ENCODE measurements at regions not wholly inside any gene's neighbourhood (a gene's known extent, or its start where the extent isn't known, plus 50 kb on each side); places are given as distances from the start of the nearest gene placed in this dataset.

GRCh38 chr2:64842030-64842429 lies 147.2 kb upstream of the SLC1A4 start:
- peaks cover 8 to 11% (median 11%) of the 10 kb centered on the region in 3 donors for H3K4me1 Mint-ChIP-seq
- H3K27ac Mint-ChIP-seq: no peak overlapping the region
- no peak overlapping the region for H3K4me3 Mint-ChIP-seq
- Histone ChIP-seq H3K4me3 (ENCODE audit: control insufficient read depth in 1 of 2, extremely low read depth in 1 of 2, low read length in 1 of 2) (no peak overlapping the region), H3K9me3 (no peaks in the 10 kb centered on the region), H3K4me1 (ENCODE audit: control insufficient read depth in 1 of 2, extremely low read depth in 1 of 2, insufficient read depth in 2 of 2, low read length in 2 of 2) (peaks cover 4% of the 10 kb centered on the region in 2 experiments), H3K27me3 (replicated peaks in 1 of 2; ENCODE audit: control insufficient read depth in 2 of 2, extremely low read depth in 1 of 2, insufficient read depth in 2 of 2, low read length in 1 of 2) (no peaks in the 10 kb centered on the region), H3K27ac (ENCODE audit: low read length) (no peak overlapping the region), H3K36me3 (ENCODE audit: control insufficient read depth in 2 of 2, extremely low read depth in 1 of 2, insufficient read depth in 1 of 2, low read length in 1 of 2) (no peaks in the 10 kb centered on the region)
- 100% methylated on average over 1 of the region's 5 CpGs for WGBS (ENCODE audit: insufficient coverage)
- POLR2A ChIA-PET: no interaction called here
- CTCF ChIA-PET: interaction anchor here (0.5 to 0.6 kb wide), 2 partner anchors 277 to 386 kb away, joined by 4 to 9 read pairs; no protein-coding TSS in a partner anchor
- H3K36me3 Mint-ChIP-seq: no peaks in the 10 kb centered on the region
- ATAC-seq (replicated peaks in 1 of 4) (no peak), DNase-seq (no peak)
- no peaks in the 10 kb centered on the region for H3K9me3 Mint-ChIP-seq
- peaks cover 0 to 2% of the 10 kb centered on the region in 2 donors for H3K27me3 Mint-ChIP-seq

- no CpG with 5 or more reads among the region's 2 CpGs for WGBS (ENCODE audit: insufficient coverage)
- H3K9me3 ChIP-seq: no peaks in the 10 kb centered on the region
- CTCF ChIA-PET: no interaction called here
- no peaks in the 10 kb centered on the region for H3K36me3 ChIP-seq (ENCODE audit: control insufficient read depth in 2 of 2, extremely low read depth in 1 of 2, insufficient read depth in 1 of 2, low read length in 1 of 2)
- Mint-ChIP-seq H3K4me3 (no peak overlapping the region), H3K9me3 (no peaks in the 10 kb centered on the region), H3K27ac (no peak overlapping the region), H3K36me3 (no peaks in the 10 kb centered on the region), H3K4me1 (peaks cover 6 to 11% (median 7%) of the 10 kb centered on the region in 3 donors), H3K27me3 (no peaks in the 10 kb centered on the region)
- H3K27me3 ChIP-seq (replicated peaks in 1 of 2; ENCODE audit: control insufficient read depth in 2 of 2, extremely low read depth in 1 of 2, insufficient read depth in 2 of 2, low read length in 1 of 2): no peaks in the 10 kb centered on the region
- no peak for ATAC-seq (replicated peaks in 1 of 4)
- peaks cover 0 to 4% of the 10 kb centered on the region in 2 experiments for H3K4me1 ChIP-seq (ENCODE audit: control insufficient read depth in 1 of 2, extremely low read depth in 1 of 2, insufficient read depth in 2 of 2, low read length in 2 of 2)
- H3K4me3 ChIP-seq (ENCODE audit: control insufficient read depth in 1 of 2, extremely low read depth in 1 of 2, low read length in 1 of 2): no peak overlapping the region
- POLR2A ChIA-PET: no interaction called here
- no peak for DNase-seq
- H3K27ac ChIP-seq (ENCODE audit: low read length): no peak overlapping the region
Observed at GRCh38 chr2:64844087-64844486, 145.1 kb upstream of the SLC1A4 start.

- Mint-ChIP-seq H3K27ac (no peak overlapping the region), H3K27me3 (no peaks in the 10 kb centered on the region), H3K9me3 (no peaks in the 10 kb centered on the region), H3K4me3 (no peak overlapping the region), H3K36me3 (no peaks in the 10 kb centered on the region), H3K4me1 (peaks cover 0 to 3% (median 2%) of the 10 kb centered on the region in 3 donors)
- H3K9me3 ChIP-seq: no peaks in the 10 kb centered on the region
- H3K27ac ChIP-seq (ENCODE audit: low read length): no peak overlapping the region
- ATAC-seq (replicated peaks in 1 of 4) (no peak), DNase-seq (no peak)
- no peak overlapping the region for H3K4me3 ChIP-seq (ENCODE audit: control insufficient read depth in 1 of 2, extremely low read depth in 1 of 2, low read length in 1 of 2)
- H3K27me3 ChIP-seq (replicated peaks in 1 of 2; ENCODE audit: control insufficient read depth in 2 of 2, extremely low read depth in 1 of 2, insufficient read depth in 2 of 2, low read length in 1 of 2): no peaks in the 10 kb centered on the region
- ChIA-PET POLR2A (no interaction called here), CTCF (interaction anchor here in 1 of 2 donors (0.6 kb wide), 1 partner anchor 15 kb away, joined by 7 read pairs; no protein-coding TSS in a partner anchor)
- H3K4me1 ChIP-seq (ENCODE audit: control insufficient read depth in 1 of 2, extremely low read depth in 1 of 2, insufficient read depth in 2 of 2, low read length in 2 of 2): no peaks in the 10 kb centered on the region
- H3K36me3 ChIP-seq (ENCODE audit: control insufficient read depth in 2 of 2, extremely low read depth in 1 of 2, insufficient read depth in 1 of 2, low read length in 1 of 2): no peaks in the 10 kb centered on the region
- 71% methylated on average over 2 of the region's 2 CpGs for WGBS (ENCODE audit: insufficient coverage)
Observed at GRCh38 chr2:64845273-64845905, 143.8 kb upstream of the SLC1A4 start.

- Histone ChIP-seq H3K4me3 (ENCODE audit: control insufficient read depth in 1 of 2, extremely low read depth in 1 of 2, low read length in 1 of 2) (no peak overlapping the region), H3K4me1 (ENCODE audit: control insufficient read depth in 1 of 2, extremely low read depth in 1 of 2, insufficient read depth in 2 of 2, low read length in 2 of 2) (no peaks in the 10 kb centered on the region), H3K36me3 (ENCODE audit: control insufficient read depth in 2 of 2, extremely low read depth in 1 of 2, insufficient read depth in 1 of 2, low read length in 1 of 2) (no peaks in the 10 kb centered on the region), H3K27me3 (replicated peaks in 1 of 2; ENCODE audit: control insufficient read depth in 2 of 2, extremely low read depth in 1 of 2, insufficient read depth in 2 of 2, low read length in 1 of 2) (no peaks in the 10 kb centered on the region), H3K9me3 (no peaks in the 10 kb centered on the region), H3K27ac (ENCODE audit: low read length) (no peak overlapping the region)
- Mint-ChIP-seq H3K4me3 (no peak overlapping the region), H3K9me3 (no peaks in the 10 kb centered on the region), H3K27me3 (no peaks in the 10 kb centered on the region), H3K4me1 (no peaks in the 10 kb centered on the region), H3K27ac (no peak overlapping the region), H3K36me3 (no peaks in the 10 kb centered on the region)
- CTCF ChIA-PET: no interaction called here
- no CpG with 5 or more reads among the region's 3 CpGs for WGBS (ENCODE audit: insufficient coverage)
- POLR2A ChIA-PET: no interaction called here
- ATAC-seq (replicated peaks in 1 of 4): no peak
- DNase-seq: no peak
Observed at GRCh38 chr2:64846177-64846576, 143.0 kb upstream of the SLC1A4 start.

GRCh38 chr2:64847930-64848329 lies 141.3 kb upstream of the SLC1A4 start:
- H3K4me3 Mint-ChIP-seq: no peak overlapping the region
- H3K9me3 Mint-ChIP-seq: no peaks in the 10 kb centered on the region
- Histone ChIP-seq H3K27me3 (replicated peaks in 1 of 2; ENCODE audit: control insufficient read depth in 2 of 2, extremely low read depth in 1 of 2, insufficient read depth in 2 of 2, low read length in 1 of 2) (no peaks in the 10 kb centered on the region), H3K36me3 (ENCODE audit: control insufficient read depth in 2 of 2, extremely low read depth in 1 of 2, insufficient read depth in 1 of 2, low read length in 1 of 2) (no peaks in the 10 kb centered on the region), H3K27ac (ENCODE audit: low read length) (no peak overlapping the region), H3K4me3 (ENCODE audit: control insufficient read depth in 1 of 2, extremely low read depth in 1 of 2, low read length in 1 of 2) (no peak overlapping the region), H3K9me3 (no peaks in the 10 kb centered on the region), H3K4me1 (ENCODE audit: control insufficient read depth in 1 of 2, extremely low read depth in 1 of 2, insufficient read depth in 2 of 2, low read length in 2 of 2) (no peaks in the 10 kb centered on the region)
- H3K36me3 Mint-ChIP-seq: no peaks in the 10 kb centered on the region
- 100% methylated on average over 1 of the region's 5 CpGs for WGBS (ENCODE audit: insufficient coverage)
- DNase-seq (no peak), ATAC-seq (replicated peaks in 1 of 4) (no peak)
- no peak overlapping the region for H3K27ac Mint-ChIP-seq
- ChIA-PET CTCF (no interaction called here), POLR2A (no interaction called here)
- H3K27me3 Mint-ChIP-seq: peaks cover 0 to 3% of the 10 kb centered on the region in 2 donors
- H3K4me1 Mint-ChIP-seq: peaks cover 0 to 2% (median 0%) of the 10 kb centered on the region in 3 donors

GRCh38 chr2:64848363-64848762 lies 140.8 kb upstream of the SLC1A4 start:
- Histone ChIP-seq H3K4me1 (ENCODE audit: control insufficient read depth in 1 of 2, extremely low read depth in 1 of 2, insufficient read depth in 2 of 2, low read length in 2 of 2) (no peaks in the 10 kb centered on the region), H3K27ac (ENCODE audit: low read length) (no peak overlapping the region), H3K9me3 (no peaks in the 10 kb centered on the region), H3K4me3 (ENCODE audit: control insufficient read depth in 1 of 2, extremely low read depth in 1 of 2, low read length in 1 of 2) (no peak overlapping the region), H3K36me3 (ENCODE audit: control insufficient read depth in 2 of 2, extremely low read depth in 1 of 2, insufficient read depth in 1 of 2, low read length in 1 of 2) (no peaks in the 10 kb centered on the region), H3K27me3 (replicated peaks in 1 of 2; ENCODE audit: control insufficient read depth in 2 of 2, extremely low read depth in 1 of 2, insufficient read depth in 2 of 2, low read length in 1 of 2) (no peaks in the 10 kb centered on the region)
- 93% methylated on average over 5 of the region's 5 CpGs for WGBS (ENCODE audit: insufficient coverage)
- Mint-ChIP-seq H3K27me3 (peaks cover 0 to 3% of the 10 kb centered on the region in 2 donors), H3K4me3 (no peak overlapping the region), H3K27ac (no peak overlapping the region), H3K36me3 (no peaks in the 10 kb centered on the region), H3K4me1 (peaks cover 0 to 6% (median 0%) of the 10 kb centered on the region in 3 donors), H3K9me3 (no peaks in the 10 kb centered on the region)
- no peak for DNase-seq
- POLR2A ChIA-PET: no interaction called here
- CTCF ChIA-PET: no interaction called here
- ATAC-seq (replicated peaks in 1 of 4): no peak

- Histone ChIP-seq H3K27me3 (replicated peaks in 1 of 2; ENCODE audit: control insufficient read depth in 2 of 2, extremely low read depth in 1 of 2, insufficient read depth in 2 of 2, low read length in 1 of 2) (no peaks in the 10 kb centered on the region), H3K4me3 (ENCODE audit: control insufficient read depth in 1 of 2, extremely low read depth in 1 of 2, low read length in 1 of 2) (no peak overlapping the region), H3K9me3 (no peaks in the 10 kb centered on the region), H3K27ac (ENCODE audit: low read length) (no peak overlapping the region), H3K36me3 (ENCODE audit: control insufficient read depth in 2 of 2, extremely low read depth in 1 of 2, insufficient read depth in 1 of 2, low read length in 1 of 2) (no peaks in the 10 kb centered on the region), H3K4me1 (ENCODE audit: control insufficient read depth in 1 of 2, extremely low read depth in 1 of 2, insufficient read depth in 2 of 2, low read length in 2 of 2) (no peaks in the 10 kb centered on the region)
- no peak overlapping the region for H3K4me3 Mint-ChIP-seq
- CTCF ChIA-PET: no interaction called here
- no peaks in the 10 kb centered on the region for H3K36me3 Mint-ChIP-seq
- peaks cover 0 to 3% of the 10 kb centered on the region in 2 donors for H3K27me3 Mint-ChIP-seq
- H3K27ac Mint-ChIP-seq: no peak overlapping the region
- H3K9me3 Mint-ChIP-seq: no peaks in the 10 kb centered on the region
- POLR2A ChIA-PET: no interaction called here
- peaks cover 0 to 6% (median 0%) of the 10 kb centered on the region in 3 donors for H3K4me1 Mint-ChIP-seq
- ATAC-seq (replicated peaks in 1 of 4) (no peak), DNase-seq (no peak)
Observed at GRCh38 chr2:64848945-64849344, 140.3 kb upstream of the SLC1A4 start.

Measured in T-cell (primary cell).